GM13977 (cell line): ENCODE measurements at regions not wholly inside any gene's neighbourhood (a gene's known extent, or its start where the extent isn't known, plus 50 kb on each side); places are given as distances from the start of the nearest gene placed in this dataset.

Source experiments
- DNase-seq: peaks from one replicate; pipeline ENCODE4 v3.0.0; 2012; ENCODE audit warnings: low spot score
- CTCF ChIP-seq: IDR thresholded peaks from 2 replicates; pipeline ENCODE4 v1.5.1; 2012; ENCODE audit warnings: mild to moderate bottlenecking, control low read depth; ENCODE audit not compliant: insufficient read depth; ENCODE audit errors: extremely low read depth, missing control alignments
- in situ Hi-C: fragments of 300-500 bp; cut with MboI; formaldehyde crosslinking; loops from one replicate; pipeline ENCODE4 v1.12.0; 2022; ENCODE audit warnings: low sequenced_read_pairs, low pct_unique_long_range_greater_than_20kb, mixed read lengths, inconsistent platforms; ENCODE audit not compliant: unreplicated experiment

- TF ChIP-seq CTCF, result no peak
- in situ Hi-C loops, result no loop called here
- no peak for DNase-seq
Observed at GRCh38 chr1:21349693-21350092, 59.4 kb upstream of the ECE1 start.

GRCh38 chr1:21347072-21347581 lies 56.9 kb upstream of the ECE1 start:
- DNase-seq, result no peak
- no peak for TF ChIP-seq CTCF
- in situ Hi-C loops, result no loop called here

GRCh38 chr1:21346365-21347071 lies 56.3 kb upstream of the ECE1 start:
- TF ChIP-seq CTCF, result no peak
- DNase-seq, result no peak
- in situ Hi-C loops, result no loop called here

- DNase-seq, result peak; percentile 53
- in situ Hi-C loops, result no loop called here
- no peak for TF ChIP-seq CTCF
Observed at GRCh38 chr1:21344750-21345443, 54.6 kb upstream of the ECE1 start.

- DNase-seq, result no peak
- in situ Hi-C loops, result no loop called here
- TF ChIP-seq CTCF, result no peak
Observed at GRCh38 chr1:21344098-21344749, 54.0 kb upstream of the ECE1 start.

GRCh38 chr1:21342961-21343838 lies 52.9 kb upstream of the ECE1 start:
- TF ChIP-seq CTCF, result no peak
- in situ Hi-C loops, result no loop called here
- peak; percentile 67 for DNase-seq
